Gastroesophageal sphincter (tissue), 4 donors: ENCODE measurements at regions not wholly inside any gene's neighbourhood (a gene's known extent, or its start where the extent isn't known, plus 50 kb on each side); places are given as distances from the start of the nearest gene placed in this dataset.

Experiments
- ATAC-seq: fragments of 150-250 bp; one replicate; pipeline ENCODE4 v1.9.1; 2016; ENCODE audit warnings: mild to moderate bottlenecking, moderate library complexity
- H3K27ac ChIP-seq, 4 donors: fragments of 200-600 bp; sonication (generic) in 3 of 4; 1 replicate in 3 of 4; 2 replicates in 1 of 4; pipeline ENCODE4 v1.5.1; 2016 to 2019
- H3K27me3 ChIP-seq: fragments of 200-600 bp; sonication (generic); one replicate; pipeline ENCODE4 v1.5.1; 2019
- H3K36me3 ChIP-seq, 2 donors: fragments of 200-600 bp; sonication (generic); one replicate each; pipeline ENCODE4 v1.5.1; 2019; ENCODE audit warnings: control low read depth in 1 of 2
- H3K4me1 ChIP-seq, 3 donors: fragments of 200-600 bp; sonication (generic); 1 replicate in 2 of 3; 2 replicates in 1 of 3; pipeline ENCODE4 v1.5.1; 2016 to 2019; ENCODE audit warnings: control low read depth in 2 of 3
- H3K4me3 ChIP-seq, 2 donors: fragments of 200-600 bp; sonication (generic); one replicate each; pipeline ENCODE4 v1.5.1; 2019; ENCODE audit warnings: mild to moderate bottlenecking in 1 of 2, moderate library complexity in 1 of 2
- H3K9me3 ChIP-seq, 3 donors: fragments of 200-600 bp; sonication (generic); one replicate each; pipeline ENCODE4 v1.5.1; 2017 to 2019; ENCODE audit warnings: control low read depth in 2 of 3
- EP300 ChIP-seq: sonication (generic); formaldehyde crosslinking; IDR thresholded peaks from one replicate; pipeline ENCODE4 v1.6.1; 2017; ENCODE audit warnings: antibody characterized with exemption, mild to moderate bottlenecking
- POLR2A ChIP-seq, 2 donors: fragments of 450-650 bp; IDR thresholded peaks; one replicate each; pipeline ENCODE4 v1.6.1; 2017; ENCODE audit warnings: antibody characterized with exemption in 2 of 2, mild to moderate bottlenecking in 2 of 2, moderate library complexity in 1 of 2
- POLR2AphosphoS5 ChIP-seq: sonication (generic); formaldehyde crosslinking; IDR thresholded peaks from one replicate; pipeline ENCODE4 v1.6.1; 2017; ENCODE audit warnings: antibody characterized with exemption
- WGBS, 2 donors: methylation state at CpG; one replicate each; pipeline ENCODE4 v1.1.5; 2018; ENCODE audit warnings: low coverage in 1 of 2; 5-methylcytosine and 5-hydroxymethylcytosine counted together
- TF ChIP-seq, protein P1 (sequence below), 4 experiments: fragments of 200-600 bp in 2 of 4; fragments of 450-650 bp in 2 of 4; sonication (generic) in 1 of 4; IDR thresholded peaks; one replicate each; pipeline ENCODE4 v1.5.1; 2017 to 2019; ENCODE audit warnings: antibody characterized with exemption in 4 of 4, mild to moderate bottlenecking in 2 of 4, moderate library complexity in 2 of 4

DNA sequence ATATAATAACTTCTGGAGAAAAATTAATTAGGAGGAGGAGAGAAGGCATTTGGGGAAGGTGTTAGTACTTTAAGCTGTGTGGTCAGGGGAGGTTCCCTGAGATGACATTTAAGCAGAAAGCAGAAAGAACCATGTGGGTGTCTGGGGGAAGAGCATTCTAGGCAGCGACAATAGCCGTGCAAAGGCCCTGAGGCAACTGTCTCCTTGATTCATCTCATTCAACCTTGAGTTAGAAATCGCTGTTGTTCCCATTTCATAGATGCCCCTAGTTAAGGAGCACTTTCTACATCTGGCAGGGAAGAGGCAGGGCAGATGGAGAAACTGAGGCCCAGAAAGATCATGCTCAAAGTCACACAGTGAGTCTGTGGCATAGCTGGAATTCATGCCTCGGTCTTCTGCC lies 108.6 kb upstream of the RUNX3 start:
- WGBS, 2 donors = 70 to 75% methylated on average over 2 to 3 of the region's 4 CpGs
- ATAC-seq = no peak

DNA sequence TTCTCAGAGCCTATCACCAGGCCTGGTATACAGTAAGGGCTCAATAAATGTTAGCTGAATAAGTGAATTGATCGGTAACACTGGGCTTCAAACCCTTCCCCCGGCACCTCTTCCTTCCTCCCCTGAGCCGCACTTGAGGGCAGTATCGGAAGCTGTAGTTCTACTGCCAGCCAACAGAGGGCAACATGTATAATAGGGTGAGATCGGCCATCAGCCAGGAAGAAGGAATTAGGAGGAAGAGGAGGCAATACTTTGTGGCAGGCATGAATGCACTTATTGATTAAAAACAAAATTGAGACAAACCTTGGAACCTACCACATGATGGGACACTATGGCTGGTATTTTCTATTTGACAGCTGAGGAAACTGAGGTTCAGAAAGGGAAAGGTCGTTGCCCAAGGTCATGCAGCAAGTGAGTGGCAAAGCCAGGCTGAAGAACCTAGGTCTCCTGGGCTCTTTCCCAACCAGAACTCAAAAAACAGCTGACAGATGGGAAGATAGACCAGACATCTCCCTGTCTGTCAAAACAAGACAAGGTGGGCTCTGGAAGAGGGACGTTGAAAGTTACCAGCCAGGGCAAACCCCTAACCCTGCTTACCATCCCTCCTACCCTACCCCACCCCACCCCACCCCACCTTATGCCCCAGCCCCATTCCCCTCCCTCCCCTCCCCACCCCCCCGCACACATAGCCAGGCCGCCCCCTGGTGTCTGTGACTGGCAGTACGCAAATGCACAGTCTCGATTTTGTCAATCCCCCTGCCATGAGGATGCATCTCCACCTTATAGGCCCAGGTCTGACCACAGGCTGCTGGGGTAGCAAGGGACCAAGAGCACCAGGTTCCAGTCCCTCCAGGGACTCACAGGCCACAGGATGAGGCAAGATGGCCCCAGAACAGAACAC lies 107.3 kb upstream of the RUNX3 start:
- Histone ChIP-seq H3K4me3 (no peak overlapping the region), H3K27ac (no peak overlapping the region), H3K9me3 (no peaks in the 10 kb centered on the region), H3K4me1 (peaks cover 0 to 2% (median 0%) of the 10 kb centered on the region in 3 donors), H3K27me3 (peaks cover 34% of the 10 kb centered on the region), H3K36me3 (no peaks in the 10 kb centered on the region)
- ATAC-seq = no peak
- no peak for TF ChIP-seq POLR2AphosphoS5
- TF ChIP-seq, protein P1, sequence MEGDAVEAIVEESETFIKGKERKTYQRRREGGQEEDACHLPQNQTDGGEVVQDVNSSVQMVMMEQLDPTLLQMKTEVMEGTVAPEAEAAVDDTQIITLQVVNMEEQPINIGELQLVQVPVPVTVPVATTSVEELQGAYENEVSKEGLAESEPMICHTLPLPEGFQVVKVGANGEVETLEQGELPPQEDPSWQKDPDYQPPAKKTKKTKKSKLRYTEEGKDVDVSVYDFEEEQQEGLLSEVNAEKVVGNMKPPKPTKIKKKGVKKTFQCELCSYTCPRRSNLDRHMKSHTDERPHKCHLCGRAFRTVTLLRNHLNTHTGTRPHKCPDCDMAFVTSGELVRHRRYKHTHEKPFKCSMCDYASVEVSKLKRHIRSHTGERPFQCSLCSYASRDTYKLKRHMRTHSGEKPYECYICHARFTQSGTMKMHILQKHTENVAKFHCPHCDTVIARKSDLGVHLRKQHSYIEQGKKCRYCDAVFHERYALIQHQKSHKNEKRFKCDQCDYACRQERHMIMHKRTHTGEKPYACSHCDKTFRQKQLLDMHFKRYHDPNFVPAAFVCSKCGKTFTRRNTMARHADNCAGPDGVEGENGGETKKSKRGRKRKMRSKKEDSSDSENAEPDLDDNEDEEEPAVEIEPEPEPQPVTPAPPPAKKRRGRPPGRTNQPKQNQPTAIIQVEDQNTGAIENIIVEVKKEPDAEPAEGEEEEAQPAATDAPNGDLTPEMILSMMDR (IDR thresholded peaks at IDR 0.05) = peak in 3 of 4 experiments; percentile 13 to 43 (median 16)
- WGBS, 2 donors = 56 to 63% methylated on average over 2 to 5 of the region's 11 CpGs

More for the DNA sequence above, 108.6 kb upstream of the RUNX3 start:
- Histone ChIP-seq H3K27me3 (peaks cover 44% of the 10 kb centered on the region), H3K4me3 (no peak overlapping the region), H3K27ac (no peak overlapping the region), H3K4me1 (no peaks in the 10 kb centered on the region), H3K9me3 (peaks cover 0 to 10% (median 0%) of the 10 kb centered on the region in 3 donors), H3K36me3 (no peaks in the 10 kb centered on the region)
- no peak for TF ChIP-seq POLR2A (IDR thresholded peaks at IDR 0.05)
- no peak for TF ChIP-seq POLR2AphosphoS5
- TF ChIP-seq, protein P1 (IDR thresholded peaks at IDR 0.05) = no peak
- no peak for TF ChIP-seq EP300

DNA sequence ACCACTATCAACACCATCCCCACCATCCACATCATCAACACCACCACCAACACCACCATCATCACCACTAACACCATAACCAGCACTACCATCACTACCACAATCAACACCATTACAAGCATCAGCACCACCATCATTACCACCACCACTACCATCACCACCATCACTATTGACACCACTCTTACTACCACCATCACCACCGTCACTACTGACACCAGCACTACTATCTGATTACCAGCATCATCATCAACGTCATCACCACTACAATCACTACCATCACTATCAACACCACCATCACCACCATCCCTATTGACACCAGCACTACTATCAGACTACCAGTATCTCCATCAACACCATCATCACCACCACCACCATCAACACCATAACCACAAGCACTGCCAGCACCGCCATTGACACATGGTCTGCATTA lies 106.1 kb upstream of the RUNX3 start:
- ATAC-seq = no peak
- no peak for TF ChIP-seq POLR2A (IDR thresholded peaks at IDR 0.05)
- TF ChIP-seq POLR2AphosphoS5 = no peak
- TF ChIP-seq, protein P1 (IDR thresholded peaks at IDR 0.05) = no peak
- no peak for TF ChIP-seq EP300
- peaks cover 0 to 11% (median 0%) of the 10 kb centered on the region in 3 donors for H3K4me1 ChIP-seq
- H3K9me3 ChIP-seq = no peaks in the 10 kb centered on the region
- 86 to 94% methylated on average over 3 of the region's 3 CpGs for WGBS, 2 donors
- H3K4me3 ChIP-seq = no peak overlapping the region
- H3K27ac ChIP-seq = no peak overlapping the region
- peaks cover 23% of the 10 kb centered on the region for H3K27me3 ChIP-seq
- H3K36me3 ChIP-seq = no peaks in the 10 kb centered on the region

GRCh38 chr1:25035523-25036116 lies 105.5 kb upstream of the RUNX3 start:
- Histone ChIP-seq H3K27ac (no peak overlapping the region), H3K36me3 (no peaks in the 10 kb centered on the region), H3K27me3 (peaks cover 18% of the 10 kb centered on the region), H3K4me1 (peaks cover 0 to 11% (median 0%) of the 10 kb centered on the region in 3 donors), H3K9me3 (no peaks in the 10 kb centered on the region), H3K4me3 (no peak overlapping the region)
- TF ChIP-seq, protein P1 (IDR thresholded peaks at IDR 0.05) = no peak
- TF ChIP-seq POLR2A (IDR thresholded peaks at IDR 0.05) (no peak), POLR2AphosphoS5 (no peak), EP300 (no peak)
- no peak for ATAC-seq
- WGBS, 2 donors = 100% methylated on average over 1 of the region's 1 CpG
